CD4-positive, CD25-positive, alpha-beta regulatory T cell (primary cell): ENCODE measurements at regions not wholly inside any gene's neighbourhood (a gene's known extent, or its start where the extent isn't known, plus 50 kb on each side); places are given as distances from the start of the nearest gene placed in this dataset.

Experiments
- ATAC-seq, 2 donors: fragments of 150-1000 bp; cut with Tn5 transposase; one replicate each; pipeline ENCODE4 v1.10.0; 2021; ENCODE audit warnings: low read depth in 2 of 2, moderate number of reproducible peaks in 2 of 2, moderate library complexity in 1 of 2
- DNase-seq, 3 donors: peaks; one replicate each; pipeline versions ENCODE4 v3.0.0 to v3.0.0-alpha.2; 2012 to 2022; ENCODE audit warnings: mixed read lengths in 1 of 3
- H3K27ac ChIP-seq: one replicate; pipeline ENCODE4 v1.7.0; 2013; ENCODE audit warnings: mild to moderate bottlenecking, low read length; ENCODE audit not compliant: insufficient read depth, poor library complexity, severe bottlenecking
- H3K27me3 ChIP-seq: one replicate; pipeline ENCODE4 v1.7.0; 2013; ENCODE audit warnings: low read length; ENCODE audit not compliant: control insufficient read depth, insufficient read depth
- H3K36me3 ChIP-seq: one replicate; pipeline ENCODE4 v1.7.0; 2013; ENCODE audit warnings: mild to moderate bottlenecking, low read length, moderate library complexity; ENCODE audit not compliant: control insufficient read depth, insufficient read depth
- H3K4me1 ChIP-seq: 2 replicates; pipeline ENCODE4 v1.7.0; 2013; ENCODE audit warnings: mild to moderate bottlenecking, low read length; ENCODE audit not compliant: insufficient read depth, control insufficient read depth, poor library complexity, severe bottlenecking
- H3K4me3 ChIP-seq: one replicate; pipeline ENCODE4 v1.7.0; 2013; ENCODE audit warnings: low read depth, mild to moderate bottlenecking, low read length, moderate library complexity
- H3K9me3 ChIP-seq, 2 experiments: 1 replicate in 1 of 2; 2 replicates in 1 of 2; pipeline ENCODE4 v1.7.0; 2013; ENCODE audit warnings: low read length in 2 of 2, mild to moderate bottlenecking in 1 of 2, moderate library complexity in 1 of 2; ENCODE audit not compliant: control insufficient read depth in 2 of 2
- H3K27ac Mint-ChIP-seq, 3 donors: one replicate each; pipeline ENCODE4 v1.8.0; 2020 to 2022; ENCODE audit warnings: mild to moderate bottlenecking in 3 of 3, mixed read lengths in 3 of 3, moderate library complexity in 2 of 3
- H3K27me3 Mint-ChIP-seq: one replicate; pipeline ENCODE4 v1.8.0; 2022; ENCODE audit warnings: mild to moderate bottlenecking, mixed read lengths
- H3K36me3 Mint-ChIP-seq: one replicate; pipeline ENCODE4 v1.8.0; 2020; ENCODE audit warnings: mixed read lengths
- H3K4me1 Mint-ChIP-seq, 4 donors: one replicate each; pipeline ENCODE4 v1.8.0; 2020 to 2022; ENCODE audit warnings: mixed read lengths in 4 of 4, mild to moderate bottlenecking in 1 of 4
- H3K4me3 Mint-ChIP-seq, 4 donors: one replicate each; pipeline ENCODE4 v1.8.0; 2020 to 2022; ENCODE audit warnings: mild to moderate bottlenecking in 4 of 4, mixed read lengths in 4 of 4, moderate library complexity in 3 of 4
- H3K9me3 Mint-ChIP-seq, 7 donors: one replicate each; pipeline ENCODE4 v1.8.0; 2020 to 2022; ENCODE audit warnings: mixed read lengths in 7 of 7, mild to moderate bottlenecking in 3 of 7, moderate library complexity in 2 of 7

DNA sequence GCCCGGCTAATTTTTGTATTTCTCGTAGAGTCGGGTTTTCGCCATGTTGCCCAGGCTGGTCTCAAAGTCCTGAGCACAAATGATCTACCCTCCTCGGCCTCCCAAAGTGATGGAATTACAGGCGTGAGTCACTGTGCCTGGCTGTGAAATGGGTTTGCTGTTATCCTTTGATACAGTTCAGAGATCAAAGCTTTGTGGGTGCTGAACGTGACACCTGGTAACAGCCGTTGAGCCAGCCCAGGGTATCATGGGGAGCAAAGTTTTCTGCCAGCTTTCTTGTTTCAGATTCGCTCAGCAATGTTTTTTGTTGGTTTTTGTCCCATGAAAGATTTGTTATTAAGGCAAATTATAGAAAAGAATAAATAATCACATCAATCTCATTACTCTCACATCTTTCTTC, 68.9 kb upstream of the LPAR1 start:
- no peaks in the 10 kb centered on the region for H3K9me3 ChIP-seq
- no peaks in the 10 kb centered on the region for H3K4me1 Mint-ChIP-seq
- H3K27ac Mint-ChIP-seq = no peak overlapping the region

DNA sequence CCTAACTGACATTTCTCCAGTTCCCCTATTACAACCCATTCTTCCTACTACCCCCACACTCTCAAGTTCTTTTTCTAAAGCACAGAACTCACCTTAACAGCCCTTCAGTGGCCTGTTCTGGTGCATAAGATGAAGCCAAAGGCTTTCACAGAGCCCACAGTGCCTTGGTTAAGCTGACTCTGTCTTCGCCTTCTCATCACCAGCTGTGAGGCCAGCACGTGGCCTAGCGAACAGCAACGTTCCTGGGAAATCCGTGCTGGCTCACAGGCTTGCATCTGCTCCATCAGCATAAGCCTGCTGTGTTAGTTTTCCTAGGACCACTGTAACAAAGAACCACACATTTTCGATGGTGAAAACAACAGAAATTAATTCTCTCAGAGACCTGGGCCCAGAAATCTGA, 67.9 kb upstream of the LPAR1 start:
- ATAC-seq = no peak
- H3K4me3 ChIP-seq = no peak overlapping the region
- no peak for DNase-seq
- H3K27me3 Mint-ChIP-seq = no peaks in the 10 kb centered on the region
- H3K9me3 ChIP-seq = no peaks in the 10 kb centered on the region
- H3K27ac ChIP-seq = no peak overlapping the region
- H3K4me1 ChIP-seq = no peaks in the 10 kb centered on the region
- no peaks in the 10 kb centered on the region for H3K9me3 Mint-ChIP-seq
- no peaks in the 10 kb centered on the region for H3K4me1 Mint-ChIP-seq
- H3K36me3 ChIP-seq = no peaks in the 10 kb centered on the region
- H3K4me3 Mint-ChIP-seq = no peak overlapping the region
- H3K27me3 ChIP-seq = no peaks in the 10 kb centered on the region
- H3K27ac Mint-ChIP-seq = no peak overlapping the region
- H3K36me3 Mint-ChIP-seq = no peaks in the 10 kb centered on the region

More for the DNA sequence above, 68.9 kb upstream of the LPAR1 start:
- no peaks in the 10 kb centered on the region for H3K27me3 Mint-ChIP-seq
- H3K4me3 Mint-ChIP-seq = no peak overlapping the region
- H3K27ac ChIP-seq = no peak overlapping the region
- no peak overlapping the region for H3K4me3 ChIP-seq
- no peak for DNase-seq
- no peaks in the 10 kb centered on the region for H3K36me3 Mint-ChIP-seq
- H3K9me3 Mint-ChIP-seq = no peaks in the 10 kb centered on the region
- H3K27me3 ChIP-seq = no peaks in the 10 kb centered on the region
- no peaks in the 10 kb centered on the region for H3K4me1 ChIP-seq
- ATAC-seq = no peak
- no peaks in the 10 kb centered on the region for H3K36me3 ChIP-seq

DNA sequence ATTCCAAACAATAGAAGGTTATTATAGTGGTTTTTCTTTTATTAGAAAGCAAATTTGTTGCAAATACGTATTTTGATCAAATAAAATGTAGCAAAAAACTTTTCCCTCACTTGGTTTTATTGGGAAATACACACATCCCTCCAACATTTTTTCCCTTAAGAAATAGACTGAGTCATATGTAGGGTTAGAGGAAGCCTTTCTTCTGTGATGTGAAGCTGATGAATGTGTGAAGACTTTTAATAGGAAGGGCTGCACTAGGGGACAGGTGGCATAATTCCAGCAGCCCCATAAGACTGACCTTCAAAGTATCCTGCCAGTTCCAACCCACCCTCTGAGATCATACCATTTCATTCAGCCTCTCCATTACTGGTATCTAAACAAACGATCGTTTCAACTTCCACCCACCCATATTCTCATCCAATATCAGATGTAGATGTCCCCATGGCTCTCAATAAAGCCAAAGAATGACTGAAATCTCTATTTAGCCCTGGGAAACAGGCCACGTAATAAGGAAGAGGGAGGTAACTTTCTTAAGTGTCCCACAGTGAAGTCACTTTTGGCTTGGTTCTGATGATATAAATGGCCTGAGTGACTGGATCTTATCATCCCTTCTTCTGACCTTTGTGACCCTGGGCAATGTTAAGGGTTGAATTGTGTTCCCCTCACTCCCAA, 64.7 kb upstream of the LPAR1 start:
- no peaks in the 10 kb centered on the region for H3K27me3 ChIP-seq
- H3K9me3 ChIP-seq = no peaks in the 10 kb centered on the region
- Mint-ChIP-seq H3K9me3 (no peaks in the 10 kb centered on the region), H3K27me3 (no peaks in the 10 kb centered on the region), H3K4me3 (no peak overlapping the region), H3K36me3 (no peaks in the 10 kb centered on the region), H3K27ac (no peak overlapping the region), H3K4me1 (no peaks in the 10 kb centered on the region)
- H3K4me3 ChIP-seq = no peak overlapping the region
- DNase-seq (no peak), ATAC-seq (no peak)
- no peak overlapping the region for H3K27ac ChIP-seq
- no peaks in the 10 kb centered on the region for H3K36me3 ChIP-seq
- H3K4me1 ChIP-seq = no peaks in the 10 kb centered on the region

DNA sequence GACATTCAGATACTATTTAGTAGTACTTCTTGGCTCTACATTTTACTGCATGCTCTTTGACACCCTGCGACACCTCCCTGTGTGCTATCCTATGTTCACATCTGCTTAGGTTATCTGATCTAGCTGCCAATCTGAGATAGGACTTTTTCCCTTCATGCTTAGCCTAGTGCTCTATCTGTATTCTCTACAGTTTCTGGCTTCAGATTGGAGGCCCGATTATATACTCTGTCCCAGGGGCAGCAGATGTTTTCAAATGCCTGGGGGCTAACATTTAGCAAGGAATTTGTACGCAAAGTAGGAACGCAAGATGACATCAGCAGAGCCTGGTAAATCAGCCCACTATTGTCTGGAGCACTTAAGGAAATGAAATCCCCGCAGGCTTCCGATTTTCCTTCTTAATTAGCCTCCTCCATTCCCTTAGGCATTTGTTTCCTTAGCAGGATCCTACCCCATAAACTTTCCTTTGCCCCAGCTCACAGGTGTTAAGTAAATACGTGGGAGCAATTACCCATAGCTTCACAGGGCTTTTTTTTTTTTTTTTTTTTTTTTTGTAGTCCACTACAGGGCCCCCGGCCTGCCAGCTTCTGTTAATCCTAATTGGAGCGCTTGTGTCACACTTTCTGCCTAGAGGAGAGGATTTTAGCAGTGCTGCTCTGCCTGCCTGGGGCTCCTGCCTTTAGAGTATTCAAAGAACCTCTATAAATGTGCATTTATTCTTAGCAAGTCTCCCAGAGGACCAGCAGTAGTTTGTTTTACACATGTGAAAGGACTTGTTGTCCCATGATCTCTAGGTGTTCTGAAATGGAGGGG, 61.1 kb upstream of the LPAR1 start:
- no peak overlapping the region for H3K27ac Mint-ChIP-seq
- no peak for DNase-seq
- no peaks in the 10 kb centered on the region for H3K27me3 ChIP-seq
- H3K4me1 Mint-ChIP-seq = no peaks in the 10 kb centered on the region
- no peak for ATAC-seq
- no peaks in the 10 kb centered on the region for H3K4me1 ChIP-seq
- no peaks in the 10 kb centered on the region for H3K36me3 Mint-ChIP-seq
- no peak overlapping the region for H3K4me3 Mint-ChIP-seq
- no peak overlapping the region for H3K4me3 ChIP-seq
- H3K36me3 ChIP-seq = no peaks in the 10 kb centered on the region
- H3K27me3 Mint-ChIP-seq = no peaks in the 10 kb centered on the region
- no peaks in the 10 kb centered on the region for H3K9me3 ChIP-seq
- no peak overlapping the region for H3K27ac ChIP-seq
- H3K9me3 Mint-ChIP-seq = no peaks in the 10 kb centered on the region

DNA sequence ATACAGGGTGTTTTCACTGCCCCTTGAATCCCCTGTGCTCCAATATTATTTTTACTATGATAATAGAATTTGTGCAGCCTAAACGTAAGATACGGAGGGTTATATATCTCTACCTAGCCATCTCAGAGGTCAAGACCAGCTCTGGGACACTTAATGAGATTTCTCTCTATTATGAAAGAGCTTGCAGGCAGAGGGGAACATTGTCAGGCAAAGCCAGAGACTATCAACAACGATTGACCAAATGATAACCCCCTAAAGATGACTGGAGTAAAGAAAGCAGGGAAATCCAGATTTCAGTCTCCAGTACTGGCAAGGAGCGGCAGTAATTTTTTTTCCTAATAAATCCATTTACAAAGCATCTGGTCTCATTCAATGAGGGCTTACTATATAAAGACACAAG, 59.8 kb upstream of the LPAR1 start:
- H3K4me1 ChIP-seq = no peaks in the 10 kb centered on the region
- no peaks in the 10 kb centered on the region for H3K9me3 ChIP-seq
- H3K27me3 Mint-ChIP-seq = peaks cover 2% of the 10 kb centered on the region

DNA sequence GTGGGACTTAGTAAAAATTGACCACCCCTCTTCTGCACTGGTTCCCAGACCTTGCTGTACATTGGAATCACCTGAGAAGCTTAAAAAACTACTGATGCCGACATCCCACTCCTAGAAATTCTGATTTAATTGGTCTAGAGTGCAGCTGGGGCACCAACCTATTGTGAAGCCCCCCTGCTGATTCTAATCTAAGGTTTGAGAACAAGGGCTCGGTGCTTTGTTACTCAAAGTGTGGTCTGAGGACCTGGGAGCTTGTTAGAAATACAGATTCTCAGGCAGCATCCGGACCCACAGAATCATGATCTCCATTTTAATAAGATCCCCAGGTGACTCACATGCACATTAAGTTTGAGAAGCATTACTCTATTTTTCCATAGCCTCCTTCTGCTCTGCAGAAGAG, 57.8 kb upstream of the LPAR1 start:
- Histone ChIP-seq H3K27me3 (no peaks in the 10 kb centered on the region), H3K9me3 (no peaks in the 10 kb centered on the region), H3K36me3 (no peaks in the 10 kb centered on the region), H3K27ac (no peak overlapping the region), H3K4me3 (no peak overlapping the region), H3K4me1 (no peaks in the 10 kb centered on the region)
- DNase-seq (no peak), ATAC-seq (no peak)
- Mint-ChIP-seq H3K9me3 (peaks cover 0 to 1% (median 0%) of the 10 kb centered on the region in 7 donors), H3K27ac (no peak overlapping the region), H3K36me3 (no peaks in the 10 kb centered on the region), H3K4me1 (no peaks in the 10 kb centered on the region), H3K27me3 (peaks cover 4% of the 10 kb centered on the region), H3K4me3 (no peak overlapping the region)

More for the DNA sequence above, 59.8 kb upstream of the LPAR1 start:
- no peak overlapping the region for H3K4me3 Mint-ChIP-seq
- no peaks in the 10 kb centered on the region for H3K9me3 Mint-ChIP-seq
- Histone ChIP-seq H3K27ac (no peak overlapping the region), H3K36me3 (no peaks in the 10 kb centered on the region), H3K27me3 (no peaks in the 10 kb centered on the region), H3K4me3 (no peak overlapping the region)
- no peaks in the 10 kb centered on the region for H3K36me3 Mint-ChIP-seq
- no peak overlapping the region for H3K27ac Mint-ChIP-seq
- DNase-seq (no peak), ATAC-seq (no peak)
- H3K4me1 Mint-ChIP-seq = no peaks in the 10 kb centered on the region

DNA sequence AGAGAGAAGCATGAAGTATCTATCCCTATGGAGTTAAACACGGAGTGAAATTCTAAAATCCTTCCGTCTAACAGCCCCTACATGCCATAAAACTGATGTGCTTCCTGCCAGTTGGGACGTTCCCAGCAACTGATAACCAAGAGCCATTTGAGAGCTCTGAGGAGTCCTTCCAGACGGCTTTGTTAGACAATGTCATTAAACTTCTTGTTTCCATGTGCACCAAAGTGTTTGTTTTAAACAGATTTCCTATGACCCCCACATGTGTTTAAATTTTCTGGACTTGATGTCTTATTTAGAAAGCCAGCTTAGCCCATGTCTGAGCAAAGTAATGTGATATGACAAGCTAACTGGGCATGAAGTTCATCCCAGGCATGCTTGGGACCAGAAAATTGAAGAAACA, 57.2 kb upstream of the LPAR1 start:
- DNase-seq (no peak), ATAC-seq (no peak)
- Mint-ChIP-seq H3K27ac (no peak overlapping the region), H3K4me1 (no peaks in the 10 kb centered on the region), H3K27me3 (peaks cover 4% of the 10 kb centered on the region), H3K36me3 (no peaks in the 10 kb centered on the region), H3K4me3 (no peak overlapping the region), H3K9me3 (peaks cover 0 to 2% (median 0%) of the 10 kb centered on the region in 7 donors)
- H3K4me3 ChIP-seq = no peak overlapping the region
- no peaks in the 10 kb centered on the region for H3K27me3 ChIP-seq
- H3K9me3 ChIP-seq = no peaks in the 10 kb centered on the region
- no peaks in the 10 kb centered on the region for H3K4me1 ChIP-seq
- H3K27ac ChIP-seq = no peak overlapping the region
- no peaks in the 10 kb centered on the region for H3K36me3 ChIP-seq

DNA sequence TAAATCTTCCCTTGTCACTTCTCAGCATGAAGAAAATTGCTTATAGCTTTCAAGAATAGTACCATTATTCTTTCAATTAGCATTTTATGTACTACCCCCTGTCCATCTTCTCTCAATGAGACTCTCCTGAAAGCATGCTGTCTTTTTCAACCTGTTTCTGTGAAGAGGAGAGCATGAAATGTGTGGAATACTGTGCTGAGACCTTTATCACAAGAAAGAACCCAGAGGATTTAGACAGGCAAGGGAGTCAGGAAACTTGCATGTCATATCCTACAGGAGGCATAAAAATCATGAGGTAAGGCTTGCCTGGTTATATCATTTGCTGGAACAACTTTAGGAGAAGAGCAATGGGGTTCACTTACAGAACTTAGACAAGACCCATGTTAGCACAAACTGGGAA, 56.7 kb upstream of the LPAR1 start:
- Histone ChIP-seq H3K9me3 (no peaks in the 10 kb centered on the region), H3K4me1 (no peaks in the 10 kb centered on the region), H3K27me3 (no peaks in the 10 kb centered on the region), H3K36me3 (no peaks in the 10 kb centered on the region), H3K27ac (no peak overlapping the region), H3K4me3 (no peak overlapping the region)
- Mint-ChIP-seq H3K4me3 (no peak overlapping the region), H3K27ac (no peak overlapping the region), H3K4me1 (no peaks in the 10 kb centered on the region), H3K27me3 (peaks cover 4% of the 10 kb centered on the region), H3K36me3 (no peaks in the 10 kb centered on the region), H3K9me3 (peaks cover 0 to 3% (median 0%) of the 10 kb centered on the region in 7 donors)
- DNase-seq (no peak), ATAC-seq (no peak)
